ENCODE measurements at regions not wholly inside any gene's neighbourhood (a gene's known extent, or its start where the extent isn't known, plus 50 kb on each side); places are given as distances from the start of the nearest gene placed in this dataset.

DNA sequence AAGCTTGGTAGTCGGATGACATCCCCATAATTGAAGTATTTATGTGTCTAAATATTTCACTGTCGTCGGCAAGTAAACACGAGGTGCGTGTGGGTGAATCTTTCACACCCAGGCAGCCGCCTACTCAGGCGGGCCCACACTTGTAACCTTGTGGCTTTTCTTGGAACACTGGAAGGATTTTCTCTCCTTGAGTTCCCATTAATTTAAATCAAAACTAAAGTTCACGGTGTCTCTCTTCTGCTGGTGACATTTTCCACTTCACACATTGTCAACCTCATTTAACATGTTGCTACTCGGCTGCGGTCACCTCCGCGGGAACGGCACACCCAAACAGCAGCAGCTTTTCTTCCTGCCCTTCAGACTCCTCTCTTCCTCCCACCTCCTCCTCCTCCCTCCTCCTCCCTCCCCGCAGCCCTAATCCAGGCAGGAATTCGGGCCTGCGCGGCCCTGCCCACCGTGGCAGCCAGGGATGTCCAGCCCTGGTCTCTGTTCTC, 336.6 kb downstream of the QKI start:
- H3K9me3 Mint-ChIP-seq (ENCODE audit: unreplicated experiment): peaks cover 15% of the 10 kb centered on the region
- TF ChIP-seq CTCF (IDR thresholded peaks at IDR 0.05; ENCODE audit: insufficient read depth in 1 of 2, low read depth in 1 of 2, low read length in 1 of 2, severe bottlenecking in 1 of 2, unreplicated experiment in 1 of 2): no peak
- Histone ChIP-seq H3K27me3 (replicated peaks; ENCODE audit: control insufficient read depth, insufficient read depth, low read length) (no peaks in the 10 kb centered on the region), H3K4me1 (no peaks in the 10 kb centered on the region), H3K36me3 (ENCODE audit: control insufficient read depth, insufficient read depth, low read length) (no peaks in the 10 kb centered on the region), H3K9me3 (no peaks in the 10 kb centered on the region), H3K4me3 (ENCODE audit: low read depth, low read length) (no peak overlapping the region)
- POLR2A ChIA-PET: no interaction called here
- no peak overlapping the region for H3K4me3 Mint-ChIP-seq (ENCODE audit: unreplicated experiment)
- no peaks in the 10 kb centered on the region for H3K36me3 Mint-ChIP-seq (ENCODE audit: insufficient read depth, unreplicated experiment)
- no TSS peak for BruUV-seq (replicated peaks)
- no peaks in the 10 kb centered on the region for H3K4me1 Mint-ChIP-seq (ENCODE audit: low read depth, unreplicated experiment)
- CTCF ChIA-PET: no interaction called here
- no peak for DNase-seq
- H3K27ac Mint-ChIP-seq (ENCODE audit: unreplicated experiment): no peak overlapping the region
- intact Hi-C loops (cut with micrococcal nuclease; ENCODE audit: unreplicated experiment): no loop called here
- no peaks in the 10 kb centered on the region for H3K27me3 Mint-ChIP-seq (ENCODE audit: insufficient read depth, unreplicated experiment)

DNA sequence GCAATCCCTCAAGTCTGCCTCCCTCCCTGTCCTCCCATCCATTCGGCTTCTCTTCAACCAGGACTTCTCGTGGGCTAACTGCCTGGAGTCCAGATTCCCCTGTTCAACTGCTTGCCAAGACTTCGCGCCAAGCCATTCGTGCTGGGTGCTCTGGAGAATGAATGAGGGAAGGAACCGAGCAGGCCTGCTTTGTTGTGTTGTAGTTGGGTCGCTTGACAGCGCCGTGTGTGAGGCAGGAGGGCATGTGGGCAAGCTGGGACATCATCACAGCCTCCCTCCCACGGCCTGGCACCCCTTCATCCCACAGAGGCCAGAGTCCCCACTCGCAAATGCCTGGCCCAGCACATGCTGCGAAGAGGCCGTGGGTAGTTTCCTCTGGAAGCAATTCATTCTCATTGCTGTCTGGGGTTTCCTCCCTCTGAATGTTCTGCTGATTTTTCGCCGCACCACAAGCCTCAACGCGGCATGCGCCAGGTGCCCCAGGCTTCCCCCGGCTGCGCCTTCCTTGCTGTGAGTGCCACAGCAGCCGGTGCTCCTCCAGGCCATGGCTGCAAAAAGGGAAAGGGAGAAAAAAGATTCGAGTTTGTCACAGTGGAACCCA, 336.0 kb downstream of the QKI start:
- no peaks in the 10 kb centered on the region for H3K36me3 Mint-ChIP-seq (ENCODE audit: insufficient read depth, unreplicated experiment)
- H3K9me3 Mint-ChIP-seq (ENCODE audit: unreplicated experiment): peaks cover 10% of the 10 kb centered on the region
- CTCF ChIA-PET: no interaction called here
- intact Hi-C loops (cut with micrococcal nuclease; ENCODE audit: unreplicated experiment): no loop called here
- no peaks in the 10 kb centered on the region for H3K27me3 Mint-ChIP-seq (ENCODE audit: insufficient read depth, unreplicated experiment)
- H3K4me3 Mint-ChIP-seq (ENCODE audit: unreplicated experiment): no peak overlapping the region
- no TSS peak for BruUV-seq (replicated peaks)
- H3K27ac Mint-ChIP-seq (ENCODE audit: unreplicated experiment): no peak overlapping the region
- Histone ChIP-seq H3K27me3 (replicated peaks; ENCODE audit: control insufficient read depth, insufficient read depth, low read length) (no peaks in the 10 kb centered on the region), H3K4me1 (peaks cover 3% of the 10 kb centered on the region), H3K9me3 (no peaks in the 10 kb centered on the region), H3K36me3 (ENCODE audit: control insufficient read depth, insufficient read depth, low read length) (no peaks in the 10 kb centered on the region), H3K4me3 (ENCODE audit: low read depth, low read length) (no peak overlapping the region)
- TF ChIP-seq CTCF (IDR thresholded peaks at IDR 0.05; ENCODE audit: insufficient read depth in 1 of 2, low read depth in 1 of 2, low read length in 1 of 2, severe bottlenecking in 1 of 2, unreplicated experiment in 1 of 2): no peak
- no peak for DNase-seq
- POLR2A ChIA-PET: no interaction called here
- H3K4me1 Mint-ChIP-seq (ENCODE audit: low read depth, unreplicated experiment): no peaks in the 10 kb centered on the region

DNA sequence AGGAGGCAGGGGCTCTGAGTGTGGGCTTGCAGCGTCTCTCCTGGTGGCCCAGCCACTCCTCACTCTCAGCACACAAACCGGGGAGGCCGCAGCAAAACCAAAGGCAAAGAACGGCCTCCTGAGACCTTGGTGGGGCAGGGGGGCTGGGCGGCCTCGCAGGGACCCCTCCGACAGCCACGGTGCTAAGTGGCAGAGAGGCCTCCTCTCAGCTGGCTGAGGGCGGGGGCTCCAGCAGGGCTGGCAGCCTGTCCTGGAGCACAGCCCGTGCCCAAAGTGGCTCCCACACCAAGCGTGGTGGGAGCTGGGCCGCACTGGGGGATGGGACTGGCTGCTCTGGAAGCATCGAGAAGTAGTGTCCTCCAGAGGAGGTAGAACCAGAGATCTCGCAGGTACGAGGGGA, 334.4 kb downstream of the QKI start:
- no peaks in the 10 kb centered on the region for H3K36me3 Mint-ChIP-seq (ENCODE audit: insufficient read depth, unreplicated experiment)
- DNase-seq: no peak
- H3K9me3 ChIP-seq: no peaks in the 10 kb centered on the region
- no peak overlapping the region for H3K4me3 Mint-ChIP-seq (ENCODE audit: unreplicated experiment)
- POLR2A ChIA-PET: no interaction called here
- TF ChIP-seq CTCF (IDR thresholded peaks at IDR 0.05; ENCODE audit: insufficient read depth in 1 of 2, low read depth in 1 of 2, low read length in 1 of 2, severe bottlenecking in 1 of 2, unreplicated experiment in 1 of 2): no peak
- H3K4me1 Mint-ChIP-seq (ENCODE audit: low read depth, unreplicated experiment): no peaks in the 10 kb centered on the region
- H3K4me1 ChIP-seq: peaks cover 8% of the 10 kb centered on the region
- no TSS peak for BruUV-seq (replicated peaks)
- H3K27me3 ChIP-seq (replicated peaks; ENCODE audit: control insufficient read depth, insufficient read depth, low read length): no peaks in the 10 kb centered on the region
- no peak overlapping the region for H3K4me3 ChIP-seq (ENCODE audit: low read depth, low read length)
- intact Hi-C loops (cut with micrococcal nuclease; ENCODE audit: unreplicated experiment): loop anchor here (10.0 kb wide), 1 partner anchor 206 kb away; no protein-coding TSS in a partner anchor
- no peaks in the 10 kb centered on the region for H3K36me3 ChIP-seq (ENCODE audit: control insufficient read depth, insufficient read depth, low read length)
- H3K27ac Mint-ChIP-seq (ENCODE audit: unreplicated experiment): no peak overlapping the region
- no peaks in the 10 kb centered on the region for H3K9me3 Mint-ChIP-seq (ENCODE audit: unreplicated experiment)
- no peaks in the 10 kb centered on the region for H3K27me3 Mint-ChIP-seq (ENCODE audit: insufficient read depth, unreplicated experiment)
- CTCF ChIA-PET: no interaction called here

Measured in Caco-2 (cell line).